Activated naive CD4-positive, alpha-beta T cell treated with anti-CD3 and anti-CD28 coated beads, Interleukin-2, amount 50 U/mL, for 24 hours (primary cell): ENCODE measurements at regions not wholly inside any gene's neighbourhood (a gene's known extent, or its start where the extent isn't known, plus 50 kb on each side); places are given as distances from the start of the nearest gene placed in this dataset.

Experiments
- H3K27ac Mint-ChIP-seq: one replicate; pipeline ENCODE4 v1.8.0; 2021; ENCODE audit warnings: mild to moderate bottlenecking, mixed read lengths
- H3K27me3 Mint-ChIP-seq: one replicate; pipeline ENCODE4 v1.8.0; 2021; ENCODE audit warnings: mixed read lengths
- H3K36me3 Mint-ChIP-seq: one replicate; pipeline ENCODE4 v1.8.0; 2021; ENCODE audit warnings: mixed read lengths
- H3K4me1 Mint-ChIP-seq: one replicate; pipeline ENCODE4 v1.8.0; 2021; ENCODE audit warnings: mixed read lengths
- H3K4me3 Mint-ChIP-seq: one replicate; pipeline ENCODE4 v1.8.0; 2021; ENCODE audit warnings: mild to moderate bottlenecking, mixed read lengths
- H3K9me3 Mint-ChIP-seq: one replicate; pipeline ENCODE4 v1.8.0; 2021; ENCODE audit warnings: mixed read lengths

GRCh38 chr6:145012039-145012662, 723.2 kb downstream of the EPM2A start:
- no peak overlapping the region for H3K4me3 Mint-ChIP-seq
- H3K4me1 Mint-ChIP-seq, result peaks cover 6% of the 10 kb centered on the region
- H3K27me3 Mint-ChIP-seq, result peaks cover 18% of the 10 kb centered on the region
- H3K36me3 Mint-ChIP-seq, result no peaks in the 10 kb centered on the region
- no peak overlapping the region for H3K27ac Mint-ChIP-seq
- no peaks in the 10 kb centered on the region for H3K9me3 Mint-ChIP-seq

GRCh38 chr6:145015739-145016558, 719.4 kb downstream of the EPM2A start:
- H3K27me3 Mint-ChIP-seq, result peaks cover 10% of the 10 kb centered on the region
- H3K4me3 Mint-ChIP-seq, result no peak overlapping the region
- H3K4me1 Mint-ChIP-seq, result peaks cover 6% of the 10 kb centered on the region
- H3K36me3 Mint-ChIP-seq, result no peaks in the 10 kb centered on the region
- no peak overlapping the region for H3K27ac Mint-ChIP-seq
- H3K9me3 Mint-ChIP-seq, result no peaks in the 10 kb centered on the region

GRCh38 chr6:145017051-145017450, 718.3 kb downstream of the EPM2A start:
- Mint-ChIP-seq H3K4me3 (no peak overlapping the region), H3K27me3 (peaks cover 8% of the 10 kb centered on the region), H3K36me3 (no peaks in the 10 kb centered on the region), H3K27ac (no peak overlapping the region), H3K9me3 (no peaks in the 10 kb centered on the region), H3K4me1 (peaks cover 6% of the 10 kb centered on the region)

- peaks cover 9% of the 10 kb centered on the region for H3K27me3 Mint-ChIP-seq
- H3K27ac Mint-ChIP-seq, result no peak overlapping the region
- peaks cover 6% of the 10 kb centered on the region for H3K4me1 Mint-ChIP-seq
- no peak overlapping the region for H3K4me3 Mint-ChIP-seq
- no peaks in the 10 kb centered on the region for H3K9me3 Mint-ChIP-seq
- no peaks in the 10 kb centered on the region for H3K36me3 Mint-ChIP-seq
Observed at GRCh38 chr6:145017516-145017915, 717.8 kb downstream of the EPM2A start.

GRCh38 chr6:145018027-145018426, 717.3 kb downstream of the EPM2A start:
- Mint-ChIP-seq H3K4me1 (peaks cover 6% of the 10 kb centered on the region), H3K4me3 (no peak overlapping the region), H3K27ac (no peak overlapping the region), H3K9me3 (no peaks in the 10 kb centered on the region), H3K36me3 (no peaks in the 10 kb centered on the region), H3K27me3 (peaks cover 9% of the 10 kb centered on the region)

- Mint-ChIP-seq H3K4me3 (no peak overlapping the region), H3K9me3 (no peaks in the 10 kb centered on the region), H3K27ac (no peak overlapping the region), H3K36me3 (no peaks in the 10 kb centered on the region), H3K27me3 (peaks cover 10% of the 10 kb centered on the region), H3K4me1 (peaks cover 6% of the 10 kb centered on the region)
Observed at GRCh38 chr6:145020114-145020513, 715.2 kb downstream of the EPM2A start.

- peaks cover 6% of the 10 kb centered on the region for H3K4me1 Mint-ChIP-seq
- no peak overlapping the region for H3K4me3 Mint-ChIP-seq
- no peaks in the 10 kb centered on the region for H3K9me3 Mint-ChIP-seq
- H3K27me3 Mint-ChIP-seq, result peaks cover 10% of the 10 kb centered on the region
- H3K27ac Mint-ChIP-seq, result no peak overlapping the region
- H3K36me3 Mint-ChIP-seq, result no peaks in the 10 kb centered on the region
Observed at GRCh38 chr6:145020543-145020942, 714.8 kb downstream of the EPM2A start.

- no peak overlapping the region for H3K27ac Mint-ChIP-seq
- peaks cover 12% of the 10 kb centered on the region for H3K27me3 Mint-ChIP-seq
- no peaks in the 10 kb centered on the region for H3K4me1 Mint-ChIP-seq
- H3K9me3 Mint-ChIP-seq, result no peaks in the 10 kb centered on the region
- no peak overlapping the region for H3K4me3 Mint-ChIP-seq
- H3K36me3 Mint-ChIP-seq, result no peaks in the 10 kb centered on the region
Observed at GRCh38 chr6:145022199-145022796, 713.0 kb downstream of the EPM2A start.

- Mint-ChIP-seq H3K4me1 (no peaks in the 10 kb centered on the region), H3K36me3 (no peaks in the 10 kb centered on the region), H3K27ac (no peak overlapping the region), H3K9me3 (no peaks in the 10 kb centered on the region), H3K27me3 (peaks cover 14% of the 10 kb centered on the region), H3K4me3 (no peak overlapping the region)
Observed at GRCh38 chr6:145023116-145023726, 712.1 kb downstream of the EPM2A start.

GRCh38 chr6:145025488-145025887, 709.8 kb downstream of the EPM2A start:
- Mint-ChIP-seq H3K27me3 (peaks cover 21% of the 10 kb centered on the region), H3K4me1 (no peaks in the 10 kb centered on the region), H3K27ac (no peak overlapping the region), H3K36me3 (no peaks in the 10 kb centered on the region), H3K4me3 (no peak overlapping the region), H3K9me3 (no peaks in the 10 kb centered on the region)

- H3K9me3 Mint-ChIP-seq, result no peaks in the 10 kb centered on the region
- H3K36me3 Mint-ChIP-seq, result no peaks in the 10 kb centered on the region
- H3K4me3 Mint-ChIP-seq, result no peak overlapping the region
- H3K4me1 Mint-ChIP-seq, result no peaks in the 10 kb centered on the region
- no peak overlapping the region for H3K27ac Mint-ChIP-seq
- H3K27me3 Mint-ChIP-seq, result peaks cover 21% of the 10 kb centered on the region
Observed at GRCh38 chr6:145026267-145026679, 709.0 kb downstream of the EPM2A start.

- peaks cover 18% of the 10 kb centered on the region for H3K27me3 Mint-ChIP-seq
- no peaks in the 10 kb centered on the region for H3K4me1 Mint-ChIP-seq
- no peaks in the 10 kb centered on the region for H3K36me3 Mint-ChIP-seq
- H3K9me3 Mint-ChIP-seq, result no peaks in the 10 kb centered on the region
- no peak overlapping the region for H3K4me3 Mint-ChIP-seq
- no peak overlapping the region for H3K27ac Mint-ChIP-seq
Observed at GRCh38 chr6:145028144-145028818, 707.0 kb downstream of the EPM2A start.

- Mint-ChIP-seq H3K27ac (no peak overlapping the region), H3K36me3 (no peaks in the 10 kb centered on the region), H3K4me3 (no peak overlapping the region), H3K27me3 (peaks cover 20% of the 10 kb centered on the region), H3K9me3 (no peaks in the 10 kb centered on the region), H3K4me1 (no peaks in the 10 kb centered on the region)
Observed at GRCh38 chr6:145031001-145031400, 704.3 kb downstream of the EPM2A start.

GRCh38 chr6:145031962-145032361, 703.4 kb downstream of the EPM2A start:
- no peaks in the 10 kb centered on the region for H3K4me1 Mint-ChIP-seq
- no peaks in the 10 kb centered on the region for H3K36me3 Mint-ChIP-seq
- H3K4me3 Mint-ChIP-seq, result no peak overlapping the region
- peaks cover 20% of the 10 kb centered on the region for H3K27me3 Mint-ChIP-seq
- H3K27ac Mint-ChIP-seq, result no peak overlapping the region
- no peaks in the 10 kb centered on the region for H3K9me3 Mint-ChIP-seq

- H3K27ac Mint-ChIP-seq, result no peak overlapping the region
- H3K4me3 Mint-ChIP-seq, result no peak overlapping the region
- no peaks in the 10 kb centered on the region for H3K9me3 Mint-ChIP-seq
- H3K4me1 Mint-ChIP-seq, result no peaks in the 10 kb centered on the region
- H3K36me3 Mint-ChIP-seq, result no peaks in the 10 kb centered on the region
- H3K27me3 Mint-ChIP-seq, result peaks cover 17% of the 10 kb centered on the region
Observed at GRCh38 chr6:145032562-145033145, 702.7 kb downstream of the EPM2A start.
